Kidney (tissue), 13 donors: ENCODE measurements at regions not wholly inside any gene's neighbourhood (a gene's known extent, or its start where the extent isn't known, plus 50 kb on each side); places are given as distances from the start of the nearest gene placed in this dataset.
A peak's percentile ranks its signal among the peaks of the same experiment; 100 is the strongest.

Source experiments
- DNase-seq, 5 donors: peaks; one replicate each; pipeline ENCODE4 v3.0.0-alpha.2; 2013 to 2020
- FAIRE-seq: peaks from 2 replicates; lab custom pipeline; 2012; peaks lifted over from hg19 to GRCh38; lab: Jason Lieb, UNC
- H3K27ac ChIP-seq, 2 donors: one replicate each; pipeline ENCODE4 v1.7.0; 2013; ENCODE audit warnings: low read depth in 2 of 2, low read length in 2 of 2, inconsistent platforms in 1 of 2
- H3K27me3 ChIP-seq: one replicate; pipeline ENCODE4 v1.7.1; 2013; ENCODE audit warnings: low read length, inconsistent platforms; ENCODE audit not compliant: control insufficient read depth, insufficient read depth
- H3K36me3 ChIP-seq, 3 donors: one replicate each; pipeline versions ENCODE4 v1.7.0 to v1.7.1; 2013; ENCODE audit warnings: low read length in 3 of 3, control low read depth in 1 of 3, inconsistent platforms in 1 of 3; ENCODE audit not compliant: insufficient read depth in 3 of 3, control insufficient read depth in 2 of 3
- H3K4me1 ChIP-seq, 3 donors: one replicate each; pipeline versions ENCODE4 v1.7.0 to v1.7.1; 2013; ENCODE audit warnings: low read length in 3 of 3, inconsistent platforms in 1 of 3, low read depth in 1 of 3; ENCODE audit not compliant: control insufficient read depth in 2 of 3, insufficient read depth in 2 of 3
- H3K4me3 ChIP-seq, 3 donors: one replicate each; pipeline versions ENCODE4 v1.7.0 to v1.8.1; 2013; ENCODE audit warnings: low read length in 3 of 3, control low read depth in 1 of 3, inconsistent platforms in 1 of 3
- H3K9ac ChIP-seq, 3 donors: one replicate each; pipeline versions ENCODE4 v1.7.0 to v1.7.1; 2013; ENCODE audit warnings: low read length in 3 of 3, control low read depth in 1 of 3, inconsistent platforms in 1 of 3
- H3K9me3 ChIP-seq, 3 donors: one replicate each; pipeline versions ENCODE4 v1.7.0 to v1.7.1; 2013; ENCODE audit warnings: low read length in 3 of 3, control low read depth in 1 of 3, inconsistent platforms in 1 of 3; ENCODE audit not compliant: control insufficient read depth in 2 of 3, insufficient read depth in 1 of 3
- intact Hi-C: fragments of 100-400 bp; cut with DNase I; formaldehyde crosslinking; loops from one replicate; pipeline ENCODE4 v1.11.1; 2022
- TF ChIP-seq, protein P1 (sequence below): IDR thresholded peaks from 3 replicates; pipeline ENCODE4 v1.5.1; 2012; ENCODE audit warnings: mild to moderate bottlenecking, moderate library complexity, borderline replicate concordance; ENCODE audit not compliant: insufficient read depth; ENCODE audit errors: extremely low read depth
- donor health status: control.
- donor health status: control.
- donor health status: control.
- donor health status: control.
- donor health status: control.
- donor health status: DM: yes; HTN: yes; CAD: no.
- donor health status: Normal renal cell carcinoma (clear cell type).

DNA sequence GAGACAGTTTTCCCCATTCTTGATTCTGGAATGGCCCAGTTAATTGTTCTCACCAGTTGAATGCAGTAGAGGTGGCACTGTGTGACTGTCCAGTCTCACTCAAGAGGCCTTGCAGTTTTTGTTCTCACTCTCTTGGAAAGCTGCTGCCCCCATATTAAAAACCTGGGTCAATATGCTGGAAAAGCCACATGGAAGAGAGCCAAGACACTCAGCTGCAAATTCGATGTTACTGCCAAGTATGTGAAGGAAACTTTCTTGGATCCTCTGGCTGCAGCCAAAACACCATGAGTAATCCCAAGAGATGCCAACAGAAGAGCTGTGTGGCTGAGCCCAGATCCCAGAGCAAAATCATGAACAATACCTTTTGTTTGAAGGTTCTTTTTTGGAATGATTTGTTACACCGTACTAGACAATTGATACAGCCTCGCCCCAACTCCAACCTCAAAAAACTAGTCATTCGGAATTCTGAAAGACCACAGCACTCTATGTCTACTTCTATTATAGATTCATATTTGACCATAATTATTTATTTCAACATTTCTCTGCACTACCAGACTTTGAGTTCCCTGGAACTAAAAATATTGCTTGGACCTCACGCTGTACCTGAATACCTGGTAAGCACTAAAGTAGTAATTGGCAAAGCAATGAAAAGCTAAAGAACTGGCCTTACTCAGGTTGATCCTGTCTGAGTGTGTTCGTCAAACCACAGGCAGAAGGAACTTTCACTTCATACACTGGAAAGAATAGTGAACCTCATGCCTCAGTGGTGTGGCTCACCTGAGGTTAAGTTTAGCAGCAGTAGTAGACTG is 378.8 kb downstream of the ETS1 start:
- Histone ChIP-seq H3K27me3 (no peaks in the 10 kb centered on the region), H3K27ac (peak overlapping the region in 1 of 2 donors; percentile 8), H3K9me3 (no peaks in the 10 kb centered on the region), H3K9ac (no peak overlapping the region), H3K36me3 (no peaks in the 10 kb centered on the region), H3K4me1 (peaks cover 0 to 10% (median 3%) of the 10 kb centered on the region in 3 donors), H3K4me3 (no peak overlapping the region)
- TF ChIP-seq, protein P1, sequence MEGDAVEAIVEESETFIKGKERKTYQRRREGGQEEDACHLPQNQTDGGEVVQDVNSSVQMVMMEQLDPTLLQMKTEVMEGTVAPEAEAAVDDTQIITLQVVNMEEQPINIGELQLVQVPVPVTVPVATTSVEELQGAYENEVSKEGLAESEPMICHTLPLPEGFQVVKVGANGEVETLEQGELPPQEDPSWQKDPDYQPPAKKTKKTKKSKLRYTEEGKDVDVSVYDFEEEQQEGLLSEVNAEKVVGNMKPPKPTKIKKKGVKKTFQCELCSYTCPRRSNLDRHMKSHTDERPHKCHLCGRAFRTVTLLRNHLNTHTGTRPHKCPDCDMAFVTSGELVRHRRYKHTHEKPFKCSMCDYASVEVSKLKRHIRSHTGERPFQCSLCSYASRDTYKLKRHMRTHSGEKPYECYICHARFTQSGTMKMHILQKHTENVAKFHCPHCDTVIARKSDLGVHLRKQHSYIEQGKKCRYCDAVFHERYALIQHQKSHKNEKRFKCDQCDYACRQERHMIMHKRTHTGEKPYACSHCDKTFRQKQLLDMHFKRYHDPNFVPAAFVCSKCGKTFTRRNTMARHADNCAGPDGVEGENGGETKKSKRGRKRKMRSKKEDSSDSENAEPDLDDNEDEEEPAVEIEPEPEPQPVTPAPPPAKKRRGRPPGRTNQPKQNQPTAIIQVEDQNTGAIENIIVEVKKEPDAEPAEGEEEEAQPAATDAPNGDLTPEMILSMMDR: no peak
- no peak for FAIRE-seq
- intact Hi-C loops: no loop called here
- peak in 1 of 5 donors; percentile 27 for DNase-seq

DNA sequence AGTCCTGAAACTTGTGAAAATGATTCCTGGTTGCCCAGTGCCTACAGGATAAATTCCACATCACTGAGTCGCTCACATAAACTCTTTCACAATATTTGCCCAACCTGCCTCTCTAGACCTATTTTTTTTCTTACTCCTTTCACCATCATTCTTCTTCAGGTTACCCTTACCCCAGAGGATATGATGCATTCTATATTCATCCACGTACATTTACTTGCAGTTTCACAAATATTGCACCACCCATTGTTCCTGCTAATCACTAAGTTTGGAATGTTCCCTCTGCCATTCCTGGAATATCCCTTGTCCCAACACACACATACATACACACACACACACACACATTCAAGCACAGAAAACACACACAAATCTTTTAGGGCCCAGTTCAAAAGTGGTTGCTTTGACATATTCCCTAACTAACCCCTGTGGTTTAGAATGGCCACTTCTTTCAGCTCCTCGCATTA is 379.5 kb downstream of the ETS1 start:
- no peak for FAIRE-seq
- no peak for DNase-seq
- no peaks in the 10 kb centered on the region for H3K36me3 ChIP-seq
- no peaks in the 10 kb centered on the region for H3K27me3 ChIP-seq
- intact Hi-C loops: no loop called here
- TF ChIP-seq, protein P1: no peak
- no peak overlapping the region for H3K9ac ChIP-seq
- peaks cover 0 to 10% (median 3%) of the 10 kb centered on the region in 3 donors for H3K4me1 ChIP-seq
- no peaks in the 10 kb centered on the region for H3K9me3 ChIP-seq
- no peak overlapping the region for H3K4me3 ChIP-seq
- no peak overlapping the region for H3K27ac ChIP-seq

DNA sequence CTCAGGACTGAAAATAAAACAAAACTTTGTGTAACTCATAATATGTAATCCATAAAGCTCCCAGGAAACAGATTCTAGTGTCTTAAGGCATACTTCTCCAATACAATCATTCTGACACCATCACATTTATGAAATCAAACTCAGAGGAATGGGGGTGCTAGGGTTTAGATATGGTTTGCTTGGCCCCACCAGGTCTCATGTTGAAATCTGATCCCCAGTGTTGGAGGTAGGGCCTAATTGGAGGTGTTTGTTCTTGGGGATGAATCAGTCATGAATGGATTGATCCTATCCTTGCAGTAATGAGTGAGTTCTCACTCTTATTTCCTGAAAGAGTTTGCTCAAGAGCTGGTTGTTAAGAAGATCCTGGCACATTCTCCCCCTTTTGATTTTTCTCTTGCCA is 380.9 kb downstream of the ETS1 start:
- Histone ChIP-seq H3K9ac (no peak overlapping the region), H3K27me3 (no peaks in the 10 kb centered on the region), H3K4me3 (no peak overlapping the region), H3K27ac (no peak overlapping the region), H3K9me3 (no peaks in the 10 kb centered on the region), H3K36me3 (no peaks in the 10 kb centered on the region), H3K4me1 (peaks cover 0 to 10% (median 3%) of the 10 kb centered on the region in 3 donors)
- no peak for DNase-seq
- intact Hi-C loops: no loop called here
- FAIRE-seq: no peak
- TF ChIP-seq, protein P1: no peak
